Lower lobe of right lung (tissue), 2 donors: ENCODE measurements at regions not wholly inside any gene's neighbourhood (a gene's known extent, or its start where the extent isn't known, plus 50 kb on each side); places are given as distances from the start of the nearest gene placed in this dataset.
"Not testable (repeated sequence)": the region's sequence is repeated elsewhere in the genome, so short reads cannot be mapped to it uniquely, and the experiment has no call there.

Source experiments
- ATAC-seq, 2 donors: fragments of 200-7000 bp; cut with Tn5 transposase; one replicate each; pipeline ENCODE4 v1.9.1; 2020 to 2022; ENCODE audit warnings: mild to moderate bottlenecking in 2 of 2, moderate library complexity in 2 of 2
- DNase-seq: peaks from one replicate; pipeline ENCODE4 v3.0.0-alpha.2; 2020
- H3K27ac ChIP-seq: fragments of 200-600 bp; one replicate; pipeline ENCODE4 v1.8.0; 2022
- H3K27me3 ChIP-seq: fragments of 200-600 bp; one replicate; pipeline ENCODE4 v1.8.0; 2022; ENCODE audit warnings: low read depth
- H3K36me3 ChIP-seq: fragments of 200-600 bp; one replicate; pipeline ENCODE4 v1.8.0; 2022; ENCODE audit warnings: mild to moderate bottlenecking
- H3K4me1 ChIP-seq: fragments of 200-600 bp; one replicate; pipeline ENCODE4 v1.8.0; 2022
- H3K4me3 ChIP-seq: fragments of 200-600 bp; one replicate; pipeline ENCODE4 v1.8.0; 2022; ENCODE audit warnings: mild to moderate bottlenecking
- H3K9me3 ChIP-seq: fragments of 200-600 bp; one replicate; pipeline ENCODE4 v1.8.0; 2022
- intact Hi-C: fragments of 100-400 bp; cut with DNase I; formaldehyde crosslinking; loops from one replicate; pipeline ENCODE4 v1.11.0; 2022
- donor health status: DM: no; HTN: yes; CAD: no; lungs with severe emphysema.

DNA sequence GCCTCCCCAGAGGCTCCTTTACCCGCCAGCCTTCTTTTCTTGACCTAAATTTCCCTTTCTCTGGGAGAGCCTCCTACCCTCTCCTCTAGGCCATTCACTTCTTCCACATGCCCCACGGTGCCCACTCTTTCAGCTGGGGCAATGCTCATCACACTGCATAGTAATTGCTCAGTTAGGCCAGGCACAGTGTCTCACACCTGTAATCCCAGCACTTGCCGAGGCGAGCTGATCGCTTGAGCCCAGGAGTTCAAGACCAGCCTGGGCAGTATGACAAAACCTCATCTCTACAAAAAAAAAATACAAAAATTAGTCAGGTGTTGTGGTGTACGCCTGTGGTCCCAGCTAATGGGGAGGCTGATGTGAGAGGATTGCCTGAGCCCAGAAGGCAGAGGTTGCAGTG lies 1956.7 kb downstream of the FOXD4L5 start:
- H3K9me3 ChIP-seq, H3K4me1 ChIP-seq, H3K27me3 ChIP-seq: not testable (repeated sequence)

GRCh38 chr9:63327211-63327610 lies 1957.8 kb downstream of the FOXD4L5 start:
- H3K27ac ChIP-seq, H3K4me3 ChIP-seq, intact Hi-C loops: not testable (repeated sequence)

More for the DNA sequence above, 1956.7 kb downstream of the FOXD4L5 start:
- H3K4me3 ChIP-seq, intact Hi-C loops, ATAC-seq, DNase-seq, H3K27ac ChIP-seq, H3K36me3 ChIP-seq: not testable (repeated sequence)

GRCh38 chr9:63326665-63327064 lies 1958.3 kb downstream of the FOXD4L5 start:
- H3K4me3 ChIP-seq, ATAC-seq, H3K36me3 ChIP-seq, H3K4me1 ChIP-seq, H3K9me3 ChIP-seq, H3K27me3 ChIP-seq, H3K27ac ChIP-seq, DNase-seq, intact Hi-C loops: not testable (repeated sequence)

More at GRCh38 chr9:63327211-63327610, 1957.8 kb downstream of the FOXD4L5 start:
- not testable (repeated sequence) for H3K27me3 ChIP-seq, H3K4me1 ChIP-seq, ATAC-seq, DNase-seq, H3K9me3 ChIP-seq, H3K36me3 ChIP-seq

DNA sequence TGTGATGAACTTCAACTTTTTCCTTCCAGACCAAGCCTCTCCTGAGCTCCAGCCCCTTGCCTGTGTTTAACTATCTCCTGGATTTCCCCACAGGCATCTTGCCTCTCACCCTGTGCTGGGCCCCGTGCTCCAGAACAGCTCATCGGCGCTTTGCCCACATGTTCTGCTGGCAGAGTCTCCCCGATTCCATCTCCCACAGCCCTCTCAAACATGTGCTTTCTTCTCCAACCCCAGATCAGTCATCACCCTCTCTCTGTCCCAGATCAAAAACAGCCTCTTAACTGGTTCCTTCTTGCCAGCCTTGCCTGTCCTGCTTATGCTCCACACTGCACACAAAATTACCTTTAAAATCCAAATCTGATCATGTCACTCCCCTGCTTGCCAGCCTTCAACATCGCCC lies 1959.3 kb downstream of the FOXD4L5 start:
- H3K27ac ChIP-seq, H3K4me3 ChIP-seq, H3K27me3 ChIP-seq, ATAC-seq, intact Hi-C loops, H3K9me3 ChIP-seq, DNase-seq, H3K36me3 ChIP-seq, H3K4me1 ChIP-seq: not testable (repeated sequence)

DNA sequence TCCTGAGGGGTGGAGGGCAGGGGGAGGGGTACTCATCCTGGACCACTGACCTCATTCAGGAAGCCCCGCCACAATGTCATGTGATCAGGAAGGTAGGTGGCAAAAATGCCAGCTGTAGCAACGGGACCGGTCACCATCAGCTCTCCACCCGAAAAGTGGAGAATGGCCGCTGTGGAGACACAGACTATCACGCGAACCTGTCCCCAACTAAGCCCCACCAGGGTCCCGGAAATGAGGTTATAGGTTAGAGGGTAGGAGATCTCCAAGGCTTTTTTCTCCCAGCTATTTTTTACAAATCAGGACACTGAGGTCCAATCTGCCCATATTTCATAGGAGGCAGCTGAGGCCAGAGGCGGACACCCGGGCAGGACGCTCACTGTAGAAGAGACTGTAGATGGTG lies 1966.9 kb downstream of the FOXD4L5 start:
- intact Hi-C loops, H3K27me3 ChIP-seq, H3K9me3 ChIP-seq, ATAC-seq, H3K4me1 ChIP-seq, H3K4me3 ChIP-seq, H3K36me3 ChIP-seq, H3K27ac ChIP-seq: not testable (repeated sequence)
- DNase-seq: peak; percentile 24

GRCh38 chr9:63315387-63315786 lies 1969.6 kb downstream of the FOXD4L5 start:
- peak; percentile 29 for DNase-seq
- intact Hi-C loops: not testable (repeated sequence)

GRCh38 chr9:63296848-63297247 lies 1988.2 kb downstream of the FOXD4L5 start:
- H3K36me3 ChIP-seq, H3K27me3 ChIP-seq, H3K27ac ChIP-seq, H3K9me3 ChIP-seq, H3K4me1 ChIP-seq, H3K4me3 ChIP-seq, ATAC-seq, intact Hi-C loops: not testable (repeated sequence)
- DNase-seq: peak; percentile 11

More at GRCh38 chr9:63315387-63315786, 1969.6 kb downstream of the FOXD4L5 start:
- H3K27ac ChIP-seq, ATAC-seq, H3K27me3 ChIP-seq, H3K36me3 ChIP-seq, H3K9me3 ChIP-seq, H3K4me3 ChIP-seq, H3K4me1 ChIP-seq: not testable (repeated sequence)

DNA sequence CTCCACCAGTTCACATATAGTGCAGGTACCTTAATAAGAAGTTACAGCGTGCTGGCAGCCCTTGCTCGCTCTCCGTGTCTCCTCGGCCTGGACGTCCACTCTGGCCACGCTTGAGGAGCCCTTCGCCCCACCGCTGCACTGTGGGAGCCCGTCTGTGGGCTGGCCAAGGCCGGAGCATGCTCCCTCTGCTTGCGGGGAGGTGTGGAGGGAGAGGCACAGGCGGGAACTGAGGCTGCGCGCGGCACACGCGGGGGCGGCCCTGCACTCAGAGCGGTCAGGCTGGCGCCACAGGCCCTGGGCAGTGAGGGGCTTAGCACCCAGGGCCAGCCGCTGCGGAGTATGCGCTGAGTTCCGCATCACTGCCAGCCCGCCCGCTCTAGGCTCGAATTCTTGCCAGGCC lies 1988.6 kb downstream of the FOXD4L5 start:
- peak; percentile 1 for DNase-seq
- H3K4me3 ChIP-seq, H3K36me3 ChIP-seq, H3K27me3 ChIP-seq, H3K9me3 ChIP-seq, intact Hi-C loops, H3K4me1 ChIP-seq, ATAC-seq, H3K27ac ChIP-seq: not testable (repeated sequence)

DNA sequence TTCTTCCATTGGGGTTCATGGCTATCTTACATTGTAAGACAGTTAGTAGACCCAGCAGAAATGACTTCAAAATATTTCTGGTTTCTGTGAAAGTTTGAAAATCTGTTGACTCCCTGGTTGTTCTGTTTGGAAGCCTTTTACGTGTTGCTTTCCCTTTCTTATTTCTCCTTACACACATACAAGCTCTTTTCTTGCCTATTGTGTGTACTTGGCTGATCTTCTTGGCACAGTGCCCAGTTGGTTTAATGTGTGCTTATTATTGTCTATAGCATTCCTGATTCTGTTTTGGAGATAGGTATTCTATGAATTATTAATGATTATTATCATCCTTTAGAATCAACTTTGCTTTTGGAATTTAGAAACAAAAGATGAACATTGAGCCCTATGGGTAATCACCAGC lies 1995.0 kb downstream of the FOXD4L5 start:
- H3K27ac ChIP-seq, H3K36me3 ChIP-seq, H3K9me3 ChIP-seq, H3K4me3 ChIP-seq, DNase-seq, H3K4me1 ChIP-seq, ATAC-seq, H3K27me3 ChIP-seq, intact Hi-C loops: not testable (repeated sequence)
